GM12878 (cell line): ENCODE measurements at regions not wholly inside any gene's neighbourhood (a gene's known extent, or its start where the extent isn't known, plus 50 kb on each side); places are given as distances from the start of the nearest gene placed in this dataset.

ENCODE experiments used
- ATAC-seq: fragments of 200-7000 bp; cut with Tn5 transposase; 3 replicates; pipeline ENCODE4 v1.9.1; 2020; ENCODE audit warnings: mild to moderate bottlenecking, moderate library complexity
- BruUV-seq: library from RNA; stranded (reverse); fragments of 400-500 nt; replicated peaks from 2 replicates; lab custom pipeline; 2021; lab: Mats Ljungman, UMichigan
- CTCF ChIA-PET: fragments of 300-600 bp; sonication (Branson Sonifier 250); formaldehyde crosslinking; extraction: SDS; loops from one replicate; lab custom pipeline; 2021; ENCODE audit warnings: inconsistent platforms; lab: Yijun Ruan, JAX
- POLR2A ChIA-PET: fragments of 350-600 bp; formaldehyde crosslinking; extraction: SDS; loops from one replicate; lab custom pipeline; 2021; ENCODE audit warnings: inconsistent platforms; lab: Charles Lee
- RAD21 ChIA-PET: fragments of 300-600 bp; sonication (Branson Sonifier 250); formaldehyde crosslinking; loops from one replicate; lab custom pipeline; 2023; ENCODE audit warnings: antibody characterized with exemption; ENCODE audit not compliant: unreplicated experiment; lab: Charles Lee
- SMC1A ChIA-PET: fragments of 300-600 bp; sonication (Branson Sonifier 250); formaldehyde crosslinking; loops from one replicate; lab custom pipeline; 2023; ENCODE audit not compliant: unreplicated experiment, uncharacterized antibody; lab: Charles Lee
- DNase-seq: peaks from one replicate; pipeline ENCODE4 v3.0.0-alpha.2; 2011; ENCODE audit warnings: low read depth, low spot score
- FAIRE-seq: peaks from 3 replicates; lab custom pipeline; 2011; peaks lifted over from hg19 to GRCh38; lab: Jason Lieb, UNC
- H2AFZ ChIP-seq: 2 replicates; pipeline ENCODE4 v1.6.0; 2011; ENCODE audit warnings: low read depth, low read length, control low read depth; ENCODE audit not compliant: control insufficient read depth
- H3K27ac ChIP-seq: 2 replicates; pipeline ENCODE4 v1.5.1; 2011; ENCODE audit warnings: control low read depth; ENCODE audit not compliant: control insufficient read depth, insufficient read depth
- H3K27me3 ChIP-seq, 2 experiments: replicated peaks in 1 of 2; 2 replicates each; pipeline versions ENCODE4 v1.6.0 to v1.6.1; 2011; ENCODE audit warnings: low read length in 1 of 2; ENCODE audit not compliant: control insufficient read depth in 2 of 2, insufficient read depth in 2 of 2
- H3K36me3 ChIP-seq, 2 experiments: 2 replicates each; pipeline ENCODE4 v1.5.1; 2011; ENCODE audit warnings: low read length in 1 of 2; ENCODE audit not compliant: control insufficient read depth in 2 of 2, insufficient read depth in 2 of 2
- H3K4me1 ChIP-seq: 2 replicates; pipeline ENCODE4 v1.6.1; 2011; ENCODE audit warnings: mild to moderate bottlenecking, low read length, moderate library complexity, mixed read lengths; ENCODE audit not compliant: control insufficient read depth, insufficient read depth
- H3K4me2 ChIP-seq: 2 replicates; pipeline ENCODE4 v1.6.0; 2011; ENCODE audit warnings: control low read depth; ENCODE audit not compliant: control insufficient read depth, insufficient read depth
- H3K4me3 ChIP-seq: fragments of 200-600 bp; sonication (generic); 2 replicates; pipeline ENCODE4 v1.5.1; 2016
- H3K79me2 ChIP-seq: 2 replicates; pipeline ENCODE4 v1.6.0; 2011; ENCODE audit warnings: low read length; ENCODE audit not compliant: control insufficient read depth, insufficient read depth
- H3K9ac ChIP-seq: 2 replicates; pipeline ENCODE4 v1.8.0; 2011; ENCODE audit warnings: low read length, control low read depth, mixed read lengths; ENCODE audit not compliant: control insufficient read depth, insufficient read depth
- H3K9me3 ChIP-seq: replicated peaks from 3 replicates; pipeline ENCODE4 v1.5.1; 2011; ENCODE audit warnings: mild to moderate bottlenecking, low read length; ENCODE audit not compliant: control insufficient read depth, insufficient read depth
- H4K20me1 ChIP-seq: 2 replicates; pipeline ENCODE4 v1.6.0; 2011; ENCODE audit not compliant: control insufficient read depth, insufficient read depth
- CREB1 ChIP-seq: IDR thresholded peaks from 2 replicates; pipeline ENCODE4 v1.6.1; 2012; ENCODE audit warnings: low read depth, mild to moderate bottlenecking, inconsistent platforms
- EP300 ChIP-seq, 2 experiments: fragments of 150-350 bp in 1 of 2; IDR thresholded peaks; 2 replicates each; pipeline ENCODE4 v1.6.1; 2011 to 2012; ENCODE audit warnings: low read depth in 2 of 2, low read length in 2 of 2, borderline replicate concordance in 1 of 2, improper control_type of control experiment in 1 of 2, inconsistent platforms in 1 of 2; ENCODE audit not compliant: control insufficient read depth in 1 of 2
- FOXM1 ChIP-seq: IDR thresholded peaks from 2 replicates; pipeline ENCODE4 v1.6.1; 2012; ENCODE audit warnings: low read depth, mild to moderate bottlenecking, inconsistent platforms, low read length, moderate library complexity
- GABPA ChIP-seq: IDR thresholded peaks from 2 replicates; pipeline ENCODE4 v1.6.1; 2014; ENCODE audit warnings: antibody characterized with exemption, low read depth, mild to moderate bottlenecking, inconsistent platforms
- IKZF1 ChIP-seq: fragments of 450-650 bp; conservative IDR thresholded peaks from 2 replicates; pipeline ENCODE4 v1.6.1; 2017; ENCODE audit warnings: antibody characterized with exemption, mild to moderate bottlenecking
- IKZF2 ChIP-seq, 2 experiments: fragments of 450-650 bp; IDR thresholded peaks; 2 replicates each; pipeline ENCODE4 v1.6.1; 2017; ENCODE audit warnings: mild to moderate bottlenecking in 2 of 2, moderate library complexity in 2 of 2
- NBN ChIP-seq: fragments of 450-650 bp; IDR thresholded peaks from 2 replicates; pipeline ENCODE4 v1.6.1; 2016
- PML ChIP-seq: IDR thresholded peaks from 2 replicates; pipeline ENCODE4 v1.6.1; 2012; ENCODE audit warnings: low read length, inconsistent platforms
- TCF12 ChIP-seq: IDR thresholded peaks from 2 replicates; pipeline ENCODE4 v1.6.1; 2011; ENCODE audit warnings: low read depth, mild to moderate bottlenecking, low read length
- ZBED1 ChIP-seq: IDR thresholded peaks from 2 replicates; pipeline ENCODE4 v1.6.1; 2016; ENCODE audit warnings: borderline replicate concordance
- WGBS: methylation state at CpG from one replicate; pipeline ENCODE4 v1.1.6; 2016; ENCODE audit warnings: low lambda C conversion rate; ENCODE audit not compliant: insufficient replicate concordance, insufficient coverage; ENCODE audit errors: missing lambda C conversion rate; 5-methylcytosine and 5-hydroxymethylcytosine counted together
- in situ Hi-C: fragments of 300-500 bp; cut with MboI; formaldehyde crosslinking; loops from 9 replicates; pipeline ENCODE4 v1.14.3; 2018; ENCODE audit warnings: mixed read lengths
- intact Hi-C: fragments of 100-400 bp; cut with micrococcal nuclease; formaldehyde crosslinking; loops from one replicate; pipeline ENCODE4 v1.14.2; 2022; ENCODE audit not compliant: unreplicated experiment
- TF ChIP-seq, protein P1 (sequence below): IDR thresholded peaks from 2 replicates; pipeline ENCODE4 v1.6.1; 2012; ENCODE audit warnings: low read depth, low read length, improper control_type of control experiment
- TF ChIP-seq, protein P2 (sequence below): fragments of 150-350 bp; IDR thresholded peaks from 2 replicates; pipeline ENCODE4 v1.6.1; 2016; ENCODE audit warnings: low read depth, low read length
- TF ChIP-seq, protein P3 (sequence below): fragments of 450-650 bp; IDR thresholded peaks from 2 replicates; pipeline ENCODE4 v1.6.1; 2016; ENCODE audit warnings: mild to moderate bottlenecking, moderate library complexity, borderline replicate concordance
- TF ChIP-seq, protein P4 (sequence below): IDR thresholded peaks from 2 replicates; pipeline ENCODE4 v1.6.1; 2011; ENCODE audit warnings: low read depth, mild to moderate bottlenecking, low read length, moderate library complexity, borderline replicate concordance; ENCODE audit errors: extremely low read depth

DNA sequence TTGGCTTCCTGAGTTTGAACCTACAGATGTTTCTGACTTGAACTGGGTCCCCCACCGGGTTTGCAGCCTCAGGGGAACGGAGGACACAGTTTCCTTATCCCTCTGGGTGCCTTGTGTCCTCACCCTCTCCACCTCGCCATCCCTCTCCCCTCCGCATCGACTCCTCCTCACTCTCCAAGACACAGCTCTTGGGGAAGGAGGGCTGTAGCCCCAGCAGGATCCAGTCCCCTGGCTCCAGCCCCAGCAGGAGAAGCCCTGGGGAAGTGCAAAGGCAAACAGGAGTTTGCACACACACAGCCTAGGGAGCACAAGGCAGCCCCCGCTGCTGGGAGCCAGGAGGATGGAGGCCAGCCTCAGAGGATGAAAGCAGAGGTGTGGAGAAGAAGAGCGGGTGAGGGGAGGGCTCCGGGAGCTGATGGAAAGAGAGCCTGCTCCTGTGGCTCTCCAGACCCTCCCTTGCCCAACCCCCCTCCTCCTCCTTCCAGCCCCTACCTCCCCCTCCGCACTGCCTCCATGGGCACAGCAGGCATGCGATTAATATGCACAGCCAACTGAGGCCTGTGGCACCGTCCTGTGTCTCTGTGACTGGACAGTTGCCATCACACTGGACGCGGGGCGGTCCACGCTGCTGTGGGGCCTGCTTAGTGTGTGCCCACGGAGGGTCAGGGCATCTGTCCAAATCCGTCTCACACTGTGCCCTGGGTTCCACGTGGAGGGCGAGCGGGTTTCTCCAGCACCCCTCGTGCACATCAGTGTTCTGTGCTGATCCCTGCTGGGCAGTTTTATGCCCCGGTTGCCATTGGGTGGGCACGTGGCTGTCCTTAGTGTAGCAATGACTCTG, 193.7 kb upstream of the DIO3 start (continued):
- TF ChIP-seq, protein P1, sequence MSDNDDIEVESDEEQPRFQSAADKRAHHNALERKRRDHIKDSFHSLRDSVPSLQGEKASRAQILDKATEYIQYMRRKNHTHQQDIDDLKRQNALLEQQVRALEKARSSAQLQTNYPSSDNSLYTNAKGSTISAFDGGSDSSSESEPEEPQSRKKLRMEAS: no peak
- no peak for TF ChIP-seq PML
- no peak for TF ChIP-seq CREB1
- no peak for TF ChIP-seq NBN
- TF ChIP-seq IKZF2 (IDR thresholded peaks at IDR 0.05): no peak

DNA sequence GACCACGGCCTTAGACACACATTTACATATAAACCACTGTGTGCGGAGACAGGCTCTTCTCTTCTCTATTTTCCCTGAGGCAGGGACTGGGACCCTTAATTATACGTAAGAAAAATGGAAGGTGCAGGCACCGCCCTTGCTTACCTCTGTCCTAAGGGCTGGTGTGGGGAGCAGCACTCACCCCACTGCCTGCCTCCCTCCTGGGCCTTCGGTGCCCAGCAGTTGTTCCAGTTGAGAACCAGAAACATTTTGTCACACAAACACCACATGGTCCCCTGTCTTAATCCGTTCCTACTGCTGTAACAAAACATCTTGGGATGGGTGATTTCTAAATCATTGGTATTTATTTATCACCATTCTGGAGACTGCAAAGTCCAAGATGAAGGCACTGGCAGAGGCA, 192.7 kb upstream of the DIO3 start:
- no peak for FAIRE-seq
- TF ChIP-seq, protein P2, sequence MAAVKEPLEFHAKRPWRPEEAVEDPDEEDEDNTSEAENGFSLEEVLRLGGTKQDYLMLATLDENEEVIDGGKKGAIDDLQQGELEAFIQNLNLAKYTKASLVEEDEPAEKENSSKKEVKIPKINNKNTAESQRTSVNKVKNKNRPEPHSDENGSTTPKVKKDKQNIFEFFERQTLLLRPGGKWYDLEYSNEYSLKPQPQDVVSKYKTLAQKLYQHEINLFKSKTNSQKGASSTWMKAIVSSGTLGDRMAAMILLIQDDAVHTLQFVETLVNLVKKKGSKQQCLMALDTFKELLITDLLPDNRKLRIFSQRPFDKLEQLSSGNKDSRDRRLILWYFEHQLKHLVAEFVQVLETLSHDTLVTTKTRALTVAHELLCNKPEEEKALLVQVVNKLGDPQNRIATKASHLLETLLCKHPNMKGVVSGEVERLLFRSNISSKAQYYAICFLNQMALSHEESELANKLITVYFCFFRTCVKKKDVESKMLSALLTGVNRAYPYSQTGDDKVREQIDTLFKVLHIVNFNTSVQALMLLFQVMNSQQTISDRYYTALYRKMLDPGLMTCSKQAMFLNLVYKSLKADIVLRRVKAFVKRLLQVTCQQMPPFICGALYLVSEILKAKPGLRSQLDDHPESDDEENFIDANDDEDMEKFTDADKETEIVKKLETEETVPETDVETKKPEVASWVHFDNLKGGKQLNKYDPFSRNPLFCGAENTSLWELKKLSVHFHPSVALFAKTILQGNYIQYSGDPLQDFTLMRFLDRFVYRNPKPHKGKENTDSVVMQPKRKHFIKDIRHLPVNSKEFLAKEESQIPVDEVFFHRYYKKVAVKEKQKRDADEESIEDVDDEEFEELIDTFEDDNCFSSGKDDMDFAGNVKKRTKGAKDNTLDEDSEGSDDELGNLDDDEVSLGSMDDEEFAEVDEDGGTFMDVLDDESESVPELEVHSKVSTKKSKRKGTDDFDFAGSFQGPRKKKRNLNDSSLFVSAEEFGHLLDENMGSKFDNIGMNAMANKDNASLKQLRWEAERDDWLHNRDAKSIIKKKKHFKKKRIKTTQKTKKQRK: no peak
- no peak for TF ChIP-seq FOXM1
- TF ChIP-seq, protein P3, sequence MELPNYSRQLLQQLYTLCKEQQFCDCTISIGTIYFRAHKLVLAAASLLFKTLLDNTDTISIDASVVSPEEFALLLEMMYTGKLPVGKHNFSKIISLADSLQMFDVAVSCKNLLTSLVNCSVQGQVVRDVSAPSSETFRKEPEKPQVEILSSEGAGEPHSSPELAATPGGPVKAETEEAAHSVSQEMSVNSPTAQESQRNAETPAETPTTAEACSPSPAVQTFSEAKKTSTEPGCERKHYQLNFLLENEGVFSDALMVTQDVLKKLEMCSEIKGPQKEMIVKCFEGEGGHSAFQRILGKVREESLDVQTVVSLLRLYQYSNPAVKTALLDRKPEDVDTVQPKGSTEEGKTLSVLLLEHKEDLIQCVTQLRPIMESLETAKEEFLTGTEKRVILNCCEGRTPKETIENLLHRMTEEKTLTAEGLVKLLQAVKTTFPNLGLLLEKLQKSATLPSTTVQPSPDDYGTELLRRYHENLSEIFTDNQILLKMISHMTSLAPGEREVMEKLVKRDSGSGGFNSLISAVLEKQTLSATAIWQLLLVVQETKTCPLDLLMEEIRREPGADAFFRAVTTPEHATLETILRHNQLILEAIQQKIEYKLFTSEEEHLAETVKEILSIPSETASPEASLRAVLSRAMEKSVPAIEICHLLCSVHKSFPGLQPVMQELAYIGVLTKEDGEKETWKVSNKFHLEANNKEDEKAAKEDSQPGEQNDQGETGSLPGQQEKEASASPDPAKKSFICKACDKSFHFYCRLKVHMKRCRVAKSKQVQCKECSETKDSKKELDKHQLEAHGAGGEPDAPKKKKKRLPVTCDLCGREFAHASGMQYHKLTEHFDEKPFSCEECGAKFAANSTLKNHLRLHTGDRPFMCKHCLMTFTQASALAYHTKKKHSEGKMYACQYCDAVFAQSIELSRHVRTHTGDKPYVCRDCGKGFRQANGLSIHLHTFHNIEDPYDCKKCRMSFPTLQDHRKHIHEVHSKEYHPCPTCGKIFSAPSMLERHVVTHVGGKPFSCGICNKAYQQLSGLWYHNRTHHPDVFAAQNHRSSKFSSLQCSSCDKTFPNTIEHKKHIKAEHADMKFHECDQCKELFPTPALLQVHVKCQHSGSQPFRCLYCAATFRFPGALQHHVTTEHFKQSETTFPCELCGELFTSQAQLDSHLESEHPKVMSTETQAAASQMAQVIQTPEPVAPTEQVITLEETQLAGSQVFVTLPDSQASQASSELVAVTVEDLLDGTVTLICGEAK: no peak
- no peak for TF ChIP-seq TCF12
- no peak for TF ChIP-seq ZBED1
- TF ChIP-seq, protein P1: no peak
- TF ChIP-seq IKZF1: no peak
- no peak for TF ChIP-seq GABPA
- TF ChIP-seq EP300 (IDR thresholded peaks at IDR 0.05; ENCODE audit: borderline replicate concordance in 1 of 2, control insufficient read depth in 1 of 2, low read depth in 2 of 2, low read length in 2 of 2): no peak
- TF ChIP-seq, protein P4, sequence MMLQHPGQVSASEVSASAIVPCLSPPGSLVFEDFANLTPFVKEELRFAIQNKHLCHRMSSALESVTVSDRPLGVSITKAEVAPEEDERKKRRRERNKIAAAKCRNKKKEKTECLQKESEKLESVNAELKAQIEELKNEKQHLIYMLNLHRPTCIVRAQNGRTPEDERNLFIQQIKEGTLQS: no peak

More for the DNA sequence above, 192.7 kb upstream of the DIO3 start:
- CTCF ChIA-PET: no interaction called here
- in situ Hi-C loops: no loop called here
- Histone ChIP-seq H3K9me3 (no peaks in the 10 kb centered on the region), H3K79me2 (no peaks in the 10 kb centered on the region), H3K27ac (no peak overlapping the region), H3K9ac (no peak overlapping the region), H3K36me3 (no peaks in the 10 kb centered on the region), H4K20me1 (no peaks in the 10 kb centered on the region), H3K4me3 (no peak overlapping the region), H3K4me2 (no peak overlapping the region), H2AFZ (no peak overlapping the region), H3K4me1 (no peaks in the 10 kb centered on the region), H3K27me3 (no peaks in the 10 kb centered on the region)
- DNase-seq: no peak
- POLR2A ChIA-PET: no interaction called here
- 43% methylated on average over 6 of the region's 6 CpGs for WGBS
- no TSS peak for BruUV-seq
- ATAC-seq: no peak
- intact Hi-C loops: no loop called here
- RAD21 ChIA-PET: no interaction called here
- SMC1A ChIA-PET: no interaction called here
